GM12864 (cell line): ENCODE measurements at regions not wholly inside any gene's neighbourhood (a gene's known extent, or its start where the extent isn't known, plus 50 kb on each side); places are given as distances from the start of the nearest gene placed in this dataset.

Source experiments
- DNase-seq: peaks from one replicate; pipeline ENCODE4 v3.0.0-alpha.2; 2011; ENCODE audit warnings: low read depth
- H3K4me3 ChIP-seq: 2 replicates; pipeline ENCODE4 v1.5.1; 2011; ENCODE audit warnings: mild to moderate bottlenecking, low read depth, low read length, control low read depth
- TF ChIP-seq, protein P1 (sequence below): IDR thresholded peaks from 2 replicates; pipeline ENCODE4 v1.5.1; 2011; ENCODE audit warnings: low read depth, mild to moderate bottlenecking, moderate library complexity, low read length, control low read depth, inconsistent platforms; ENCODE audit errors: missing control alignments

DNA sequence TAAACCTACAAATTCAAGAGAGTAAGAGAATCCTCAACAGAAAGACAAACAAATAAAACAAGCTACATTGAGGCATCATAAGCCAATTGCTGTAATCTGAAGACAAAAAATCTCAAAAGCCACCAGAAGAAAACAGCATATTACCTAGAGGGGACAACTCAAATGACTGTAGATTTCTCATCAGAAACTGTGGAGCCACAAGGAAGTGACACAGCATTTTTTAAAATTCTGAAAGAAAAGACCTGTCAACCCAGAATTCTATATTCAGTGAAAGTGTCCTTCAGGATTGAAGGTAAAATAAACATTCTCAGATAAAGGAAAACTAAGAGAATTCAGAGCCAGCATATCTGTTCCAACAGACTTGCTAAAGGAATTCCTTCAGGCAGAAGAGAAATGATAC lies 147.8 kb upstream of the DHRS4 start:
- H3K4me3 ChIP-seq, result no peak overlapping the region
- DNase-seq, result no peak
- TF ChIP-seq, protein P1, sequence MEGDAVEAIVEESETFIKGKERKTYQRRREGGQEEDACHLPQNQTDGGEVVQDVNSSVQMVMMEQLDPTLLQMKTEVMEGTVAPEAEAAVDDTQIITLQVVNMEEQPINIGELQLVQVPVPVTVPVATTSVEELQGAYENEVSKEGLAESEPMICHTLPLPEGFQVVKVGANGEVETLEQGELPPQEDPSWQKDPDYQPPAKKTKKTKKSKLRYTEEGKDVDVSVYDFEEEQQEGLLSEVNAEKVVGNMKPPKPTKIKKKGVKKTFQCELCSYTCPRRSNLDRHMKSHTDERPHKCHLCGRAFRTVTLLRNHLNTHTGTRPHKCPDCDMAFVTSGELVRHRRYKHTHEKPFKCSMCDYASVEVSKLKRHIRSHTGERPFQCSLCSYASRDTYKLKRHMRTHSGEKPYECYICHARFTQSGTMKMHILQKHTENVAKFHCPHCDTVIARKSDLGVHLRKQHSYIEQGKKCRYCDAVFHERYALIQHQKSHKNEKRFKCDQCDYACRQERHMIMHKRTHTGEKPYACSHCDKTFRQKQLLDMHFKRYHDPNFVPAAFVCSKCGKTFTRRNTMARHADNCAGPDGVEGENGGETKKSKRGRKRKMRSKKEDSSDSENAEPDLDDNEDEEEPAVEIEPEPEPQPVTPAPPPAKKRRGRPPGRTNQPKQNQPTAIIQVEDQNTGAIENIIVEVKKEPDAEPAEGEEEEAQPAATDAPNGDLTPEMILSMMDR, result no peak

- no peak for DNase-seq
- TF ChIP-seq, protein P1, result no peak
- no peak overlapping the region for H3K4me3 ChIP-seq
Measured at GRCh38 chr14:23814527-23815256, 138.9 kb upstream of the DHRS4 start.

DNA sequence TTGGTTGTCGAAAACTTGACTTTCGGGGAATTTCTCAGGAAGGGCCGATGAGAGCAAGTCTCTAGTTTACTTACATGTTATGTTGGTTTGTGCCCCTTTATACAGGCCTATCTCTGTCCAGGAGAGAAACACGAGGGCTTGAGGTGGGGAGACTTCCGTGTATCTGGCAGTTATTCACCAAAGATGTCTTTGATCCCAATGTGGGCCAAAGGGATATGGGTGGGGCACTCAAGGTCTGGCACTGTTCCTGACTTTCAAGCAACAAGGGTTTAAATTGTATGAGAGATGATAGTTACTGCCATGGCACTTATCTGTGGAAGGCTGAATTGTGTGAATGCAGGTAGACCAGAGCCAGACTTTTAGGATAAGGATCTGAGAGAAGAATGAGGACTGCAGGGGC lies 137.2 kb upstream of the DHRS4 start:
- TF ChIP-seq, protein P1, result no peak

DNA sequence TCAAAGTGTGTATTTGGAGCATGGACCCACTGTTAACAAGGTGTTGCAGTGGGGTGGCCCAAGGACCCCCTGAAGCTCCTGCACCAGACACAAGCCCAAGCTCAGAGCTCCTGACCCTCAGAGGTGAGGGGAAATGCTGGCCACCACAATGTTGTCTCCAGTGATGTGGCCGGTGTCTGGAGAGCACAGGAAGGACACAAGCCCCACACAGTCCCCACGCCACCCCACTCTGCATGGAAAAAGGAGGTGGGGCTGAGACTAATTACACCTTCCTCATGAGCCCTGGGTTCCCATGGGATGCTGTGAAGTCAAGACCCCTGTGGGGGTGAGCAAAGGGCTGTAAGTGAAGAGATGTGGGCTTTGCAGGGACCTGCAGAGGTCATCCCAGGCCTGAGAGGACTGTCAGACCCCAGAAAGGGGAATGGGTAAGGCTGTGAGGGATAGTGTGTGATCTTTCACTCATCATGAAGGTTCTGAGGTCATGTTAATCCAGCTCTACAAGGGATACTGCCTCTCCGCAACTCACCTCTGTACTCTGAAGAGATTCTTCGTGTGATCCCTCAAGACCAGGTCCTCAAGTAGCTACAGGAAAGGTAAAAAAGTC lies 136.3 kb upstream of the DHRS4 start:
- DNase-seq, result no peak
- TF ChIP-seq, protein P1, result no peak

More for the DNA sequence above, 137.2 kb upstream of the DHRS4 start:
- no peak overlapping the region for H3K4me3 ChIP-seq
- no peak for DNase-seq

DNA sequence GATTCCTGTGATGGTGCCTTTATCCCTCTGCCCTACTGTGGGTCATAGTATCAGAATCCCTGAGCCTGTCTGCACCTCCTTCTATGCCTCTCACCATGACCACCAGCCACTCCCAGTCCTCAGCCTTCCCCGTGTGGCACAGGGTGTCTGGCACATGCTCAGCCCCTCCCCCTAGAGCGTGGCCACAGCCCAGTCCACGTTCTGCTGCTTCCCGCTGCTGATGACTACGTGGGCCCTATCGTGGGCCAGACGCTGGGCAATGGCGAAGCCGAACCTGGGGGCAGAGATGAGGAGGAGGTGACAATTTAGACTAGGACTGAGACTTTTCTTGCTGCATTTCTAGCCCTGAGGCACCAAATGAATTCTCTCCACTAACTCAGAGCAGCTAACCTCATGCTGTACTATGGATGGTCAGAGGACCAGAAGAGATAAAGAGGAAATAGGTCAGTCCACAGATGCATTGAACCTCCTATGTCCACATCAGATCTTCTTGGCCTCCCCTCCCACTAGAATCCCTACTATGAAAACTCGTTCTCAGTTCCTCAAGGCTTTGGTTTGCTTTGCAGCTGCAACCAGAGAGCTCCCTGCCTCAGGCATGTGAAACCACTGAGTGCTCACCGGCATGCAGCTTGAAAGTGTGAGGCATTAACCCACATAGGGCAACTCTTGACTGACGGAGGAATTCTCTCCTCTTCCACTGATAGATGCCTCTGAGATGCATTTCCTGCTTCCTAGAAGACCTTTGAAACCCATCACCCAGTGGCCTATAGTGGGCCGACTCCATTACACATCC lies 126.3 kb upstream of the DHRS4 start:
- TF ChIP-seq, protein P1, result no peak
- no peak overlapping the region for H3K4me3 ChIP-seq
- no peak for DNase-seq

More for the DNA sequence above, 136.3 kb upstream of the DHRS4 start:
- H3K4me3 ChIP-seq, result no peak overlapping the region

DNA sequence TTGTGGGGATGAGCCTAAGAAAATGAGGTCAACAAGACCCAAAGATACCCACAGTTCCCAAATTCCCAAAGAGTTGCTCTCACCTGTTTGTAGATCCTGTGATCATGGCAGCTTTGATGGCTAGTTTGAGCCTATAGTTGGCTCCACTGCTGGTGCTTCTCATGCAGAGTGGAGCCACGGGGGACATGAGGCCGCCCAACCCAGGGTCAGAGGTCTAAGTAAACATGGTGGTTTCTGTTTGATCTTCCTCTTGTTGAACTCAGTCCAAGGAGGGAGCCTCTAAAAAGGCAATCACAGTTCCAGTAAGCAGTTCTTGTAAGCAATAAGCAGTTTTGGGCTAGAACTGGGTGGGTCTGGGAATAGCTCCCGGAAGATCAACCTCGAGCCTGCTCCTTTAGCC lies 125.6 kb upstream of the DHRS4 start:
- no peak for DNase-seq
- TF ChIP-seq, protein P1, result no peak
- no peak overlapping the region for H3K4me3 ChIP-seq
